Stimulated activated CD4-positive, alpha-beta T cell treated with anti-CD3 and anti-CD28 coated beads, Interleukin-2, amount 100 ng/mL, for 48 hours (primary cell): ENCODE measurements at regions not wholly inside any gene's neighbourhood (a gene's known extent, or its start where the extent isn't known, plus 50 kb on each side); places are given as distances from the start of the nearest gene placed in this dataset.
"Not testable (repeated sequence)": the region's sequence is repeated elsewhere in the genome, so short reads cannot be mapped to it uniquely, and the experiment has no call there.

Experiments
- DNase-seq, 2 donors: peaks; one replicate each; pipeline ENCODE4 v3.0.0-alpha.2; 2020

GRCh38 chr1:199245946-199246345 is 607.1 kb downstream of the PTPRC start:
- no peak for DNase-seq

- DNase-seq: no peak
Measured at GRCh38 chr1:199246716-199247115, 607.9 kb downstream of the PTPRC start.

GRCh38 chr1:199247891-199248290 is 609.1 kb downstream of the PTPRC start:
- no peak for DNase-seq

GRCh38 chr1:199254040-199254439 is 615.2 kb downstream of the PTPRC start:
- not testable (repeated sequence) for DNase-seq

- no peak for DNase-seq
Measured at GRCh38 chr1:199261328-199261727, 622.5 kb downstream of the PTPRC start.

GRCh38 chr1:199264283-199264682 is 625.4 kb downstream of the PTPRC start:
- no peak for DNase-seq

GRCh38 chr1:199264911-199265310 is 626.1 kb downstream of the PTPRC start:
- no peak for DNase-seq

- no peak for DNase-seq
Measured at GRCh38 chr1:199265319-199265718, 626.5 kb downstream of the PTPRC start.

- DNase-seq: no peak
Measured at GRCh38 chr1:199269241-199269640, 630.4 kb downstream of the PTPRC start.

- no peak for DNase-seq
Measured at GRCh38 chr1:199272139-199272544, 633.3 kb downstream of the PTPRC start.

GRCh38 chr1:199272628-199273086 is 633.8 kb downstream of the PTPRC start:
- no peak for DNase-seq

- DNase-seq: no peak
Measured at GRCh38 chr1:199273837-199274379, 635.1 kb downstream of the PTPRC start.

GRCh38 chr1:199279067-199279466 is 640.2 kb downstream of the PTPRC start:
- no peak for DNase-seq

GRCh38 chr1:199279872-199280645 is 641.2 kb downstream of the PTPRC start:
- no peak for DNase-seq

GRCh38 chr1:199282751-199283305 is 644.0 kb downstream of the PTPRC start:
- no peak for DNase-seq

- DNase-seq: no peak
Measured at GRCh38 chr1:199283794-199284193, 645.0 kb downstream of the PTPRC start.

GRCh38 chr1:199287206-199287605 is 648.4 kb downstream of the PTPRC start:
- no peak for DNase-seq

- DNase-seq: no peak
Measured at GRCh38 chr1:199287647-199288046, 648.8 kb downstream of the PTPRC start.

- DNase-seq: no peak
Measured at GRCh38 chr1:199290186-199290585, 651.3 kb downstream of the PTPRC start.

- DNase-seq: no peak
Measured at GRCh38 chr1:199291022-199291740, 652.3 kb downstream of the PTPRC start.

GRCh38 chr1:199292896-199293295 is 654.1 kb downstream of the PTPRC start:
- no peak for DNase-seq

- no peak for DNase-seq
Measured at GRCh38 chr1:199295107-199295506, 656.3 kb downstream of the PTPRC start.

- no peak for DNase-seq
Measured at GRCh38 chr1:199297174-199297573, 658.3 kb downstream of the PTPRC start.

- DNase-seq: no peak
Measured at GRCh38 chr1:199297887-199298286, 659.0 kb downstream of the PTPRC start.
